GM12865 (cell line): ENCODE measurements at regions not wholly inside any gene's neighbourhood (a gene's known extent, or its start where the extent isn't known, plus 50 kb on each side); places are given as distances from the start of the nearest gene placed in this dataset.
"Not testable (repeated sequence)": the region's sequence is repeated elsewhere in the genome, so short reads cannot be mapped to it uniquely, and the experiment has no call there.

ENCODE experiments used
- DNase-seq: peaks from one replicate; pipeline ENCODE4 v3.0.0; 2010; ENCODE audit warnings: low read depth
- H3K4me3 ChIP-seq: 2 replicates; pipeline ENCODE4 v1.5.1; 2011; ENCODE audit warnings: mild to moderate bottlenecking, low read depth, low read length, control low read depth
- CTCF ChIP-seq: IDR thresholded peaks from 2 replicates; pipeline ENCODE4 v1.5.1; 2011; ENCODE audit warnings: low read length, control low read depth, low read depth, inconsistent platforms; ENCODE audit not compliant: insufficient read depth; ENCODE audit errors: missing control alignments

- TF ChIP-seq CTCF = no peak
- no peak for DNase-seq
- no peak overlapping the region for H3K4me3 ChIP-seq
These were observed 355.4 kb upstream of the ZFHX3 start for GRCh38 chr16:73403291-73403690.

- DNase-seq = no peak
- no peak for TF ChIP-seq CTCF
- no peak overlapping the region for H3K4me3 ChIP-seq
These were observed 353.0 kb upstream of the ZFHX3 start for GRCh38 chr16:73400951-73401350.

GRCh38 chr16:73399997-73400396 is 352.1 kb upstream of the ZFHX3 start:
- no peak overlapping the region for H3K4me3 ChIP-seq
- TF ChIP-seq CTCF = no peak
- DNase-seq = no peak

- TF ChIP-seq CTCF = no peak
- peak; percentile 17 for DNase-seq
- H3K4me3 ChIP-seq = no peak overlapping the region
These were observed 351.6 kb upstream of the ZFHX3 start for GRCh38 chr16:73399486-73399885.

- not testable (repeated sequence) for H3K4me3 ChIP-seq, DNase-seq
These were observed 350.7 kb upstream of the ZFHX3 start for GRCh38 chr16:73398604-73399003.

GRCh38 chr16:73396556-73396955 is 348.6 kb upstream of the ZFHX3 start:
- no peak overlapping the region for H3K4me3 ChIP-seq
- DNase-seq = no peak
- no peak for TF ChIP-seq CTCF

- no peak overlapping the region for H3K4me3 ChIP-seq
- TF ChIP-seq CTCF = no peak
- no peak for DNase-seq
These were observed 343.0 kb upstream of the ZFHX3 start for GRCh38 chr16:73390936-73391335.

GRCh38 chr16:73390491-73390890 is 342.6 kb upstream of the ZFHX3 start:
- no peak for TF ChIP-seq CTCF
- DNase-seq = no peak
- no peak overlapping the region for H3K4me3 ChIP-seq
